Psoas muscle (tissue), 7 donors: ENCODE measurements at regions not wholly inside any gene's neighbourhood (a gene's known extent, or its start where the extent isn't known, plus 50 kb on each side); places are given as distances from the start of the nearest gene placed in this dataset.

Experiments used
- ATAC-seq, 4 donors: fragments of 200-7000 bp; cut with Tn5 transposase; one replicate each; pipeline ENCODE4 v1.9.1; 2020; ENCODE audit warnings: moderate library complexity in 3 of 4, mild to moderate bottlenecking in 2 of 4
- DNase-seq, 2 donors: peaks; one replicate each; pipeline ENCODE4 v3.0.0-alpha.2; 2020
- H3K27ac ChIP-seq: fragments of 200-600 bp; one replicate; pipeline ENCODE4 v1.8.0; 2022
- H3K27me3 ChIP-seq, 3 donors: fragments of 200-600 bp in 1 of 3; one replicate each; pipeline versions ENCODE4 v1.6.1 to v1.8.0; 2013 to 2022; ENCODE audit warnings: low read length in 2 of 3, mild to moderate bottlenecking in 2 of 3, moderate library complexity in 1 of 3; ENCODE audit not compliant: insufficient read depth in 3 of 3
- H3K36me3 ChIP-seq, 2 donors: fragments of 200-600 bp in 1 of 2; one replicate each; pipeline versions ENCODE4 v1.6.1 to v1.8.0; 2013 to 2022; ENCODE audit warnings: low read depth in 1 of 2, mild to moderate bottlenecking in 1 of 2, moderate library complexity in 1 of 2; ENCODE audit not compliant: insufficient read depth in 1 of 2
- H3K4me1 ChIP-seq: fragments of 200-600 bp; one replicate; pipeline ENCODE4 v1.8.0; 2022
- H3K4me3 ChIP-seq: fragments of 200-600 bp; one replicate; pipeline ENCODE4 v1.8.0; 2022; ENCODE audit warnings: mild to moderate bottlenecking
- H3K9me3 ChIP-seq: fragments of 200-600 bp; one replicate; pipeline ENCODE4 v1.8.0; 2022
- WGBS, 3 donors: extraction: QIAGEN DNeasy Blood & Tissue Kit; methylation state at CpG; one replicate each; pipeline versions ENCODE4 v1.1.6 to v1.1.7; 2013; 5-methylcytosine and 5-hydroxymethylcytosine counted together
- intact Hi-C, 2 donors: fragments of 100-400 bp; cut with DNase I; formaldehyde crosslinking; loops; one replicate each; pipeline versions ENCODE4 v1.11.0 to v1.14.2; 2022
- TF ChIP-seq, protein P1 (sequence below): fragments of 200-600 bp; IDR thresholded peaks from one replicate; pipeline ENCODE4 v1.8.0; 2022; ENCODE audit warnings: antibody characterized with exemption
- donor health status: healthy with polysubstance abuse.
- donor health status: DM: no; HTN: no; CAD: no; lungs with moderate emphysema.
- donor health status: Bipolar disorder and iron deficiency.
- donor health status: healthy.
- donor health status: DM: yes; HTN: yes; CAD: no.
- donor health status: DM: no; HTN: no; CAD: no.
- donor health status: DM: yes; HTN: yes; CAD: no.

GRCh38 chr6:71385111-71385822 is 96.7 kb downstream of the OGFRL1 start:
- H3K27ac ChIP-seq = no peak overlapping the region
- ATAC-seq (no peak), DNase-seq (no peak)
- TF ChIP-seq, protein P1, sequence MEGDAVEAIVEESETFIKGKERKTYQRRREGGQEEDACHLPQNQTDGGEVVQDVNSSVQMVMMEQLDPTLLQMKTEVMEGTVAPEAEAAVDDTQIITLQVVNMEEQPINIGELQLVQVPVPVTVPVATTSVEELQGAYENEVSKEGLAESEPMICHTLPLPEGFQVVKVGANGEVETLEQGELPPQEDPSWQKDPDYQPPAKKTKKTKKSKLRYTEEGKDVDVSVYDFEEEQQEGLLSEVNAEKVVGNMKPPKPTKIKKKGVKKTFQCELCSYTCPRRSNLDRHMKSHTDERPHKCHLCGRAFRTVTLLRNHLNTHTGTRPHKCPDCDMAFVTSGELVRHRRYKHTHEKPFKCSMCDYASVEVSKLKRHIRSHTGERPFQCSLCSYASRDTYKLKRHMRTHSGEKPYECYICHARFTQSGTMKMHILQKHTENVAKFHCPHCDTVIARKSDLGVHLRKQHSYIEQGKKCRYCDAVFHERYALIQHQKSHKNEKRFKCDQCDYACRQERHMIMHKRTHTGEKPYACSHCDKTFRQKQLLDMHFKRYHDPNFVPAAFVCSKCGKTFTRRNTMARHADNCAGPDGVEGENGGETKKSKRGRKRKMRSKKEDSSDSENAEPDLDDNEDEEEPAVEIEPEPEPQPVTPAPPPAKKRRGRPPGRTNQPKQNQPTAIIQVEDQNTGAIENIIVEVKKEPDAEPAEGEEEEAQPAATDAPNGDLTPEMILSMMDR = no peak
- peaks cover 38% of the 10 kb centered on the region for H3K4me1 ChIP-seq
- intact Hi-C loops = loop anchor here (5.0 kb wide), 3 partner anchors 37 to 127 kb away; no protein-coding TSS in a partner anchor
- WGBS, 3 donors = 55 to 78% (median 65%) methylated on average over 1 of the region's 1 CpG
- no peak overlapping the region for H3K4me3 ChIP-seq
- no peaks in the 10 kb centered on the region for H3K27me3 ChIP-seq
- H3K9me3 ChIP-seq = no peaks in the 10 kb centered on the region
- no peaks in the 10 kb centered on the region for H3K36me3 ChIP-seq

GRCh38 chr6:71386215-71386614 is 97.6 kb downstream of the OGFRL1 start:
- H3K4me3 ChIP-seq = no peak overlapping the region
- TF ChIP-seq, protein P1 = no peak
- intact Hi-C loops = loop anchor here (5.0 kb wide), 3 partner anchors 36 to 126 kb away; no protein-coding TSS in a partner anchor
- no peak for ATAC-seq
- H3K27ac ChIP-seq = no peak overlapping the region
- H3K27me3 ChIP-seq = no peaks in the 10 kb centered on the region
- DNase-seq = no peak
- WGBS, 3 donors = 83 to 88% (median 85%) methylated on average over 4 of the region's 4 CpGs
- H3K9me3 ChIP-seq = no peaks in the 10 kb centered on the region
- H3K4me1 ChIP-seq = peaks cover 35% of the 10 kb centered on the region
- H3K36me3 ChIP-seq = no peaks in the 10 kb centered on the region

GRCh38 chr6:71387179-71387578 is 98.6 kb downstream of the OGFRL1 start:
- peak in 2 of 4 donors; percentile 22 to 33 for ATAC-seq

DNA sequence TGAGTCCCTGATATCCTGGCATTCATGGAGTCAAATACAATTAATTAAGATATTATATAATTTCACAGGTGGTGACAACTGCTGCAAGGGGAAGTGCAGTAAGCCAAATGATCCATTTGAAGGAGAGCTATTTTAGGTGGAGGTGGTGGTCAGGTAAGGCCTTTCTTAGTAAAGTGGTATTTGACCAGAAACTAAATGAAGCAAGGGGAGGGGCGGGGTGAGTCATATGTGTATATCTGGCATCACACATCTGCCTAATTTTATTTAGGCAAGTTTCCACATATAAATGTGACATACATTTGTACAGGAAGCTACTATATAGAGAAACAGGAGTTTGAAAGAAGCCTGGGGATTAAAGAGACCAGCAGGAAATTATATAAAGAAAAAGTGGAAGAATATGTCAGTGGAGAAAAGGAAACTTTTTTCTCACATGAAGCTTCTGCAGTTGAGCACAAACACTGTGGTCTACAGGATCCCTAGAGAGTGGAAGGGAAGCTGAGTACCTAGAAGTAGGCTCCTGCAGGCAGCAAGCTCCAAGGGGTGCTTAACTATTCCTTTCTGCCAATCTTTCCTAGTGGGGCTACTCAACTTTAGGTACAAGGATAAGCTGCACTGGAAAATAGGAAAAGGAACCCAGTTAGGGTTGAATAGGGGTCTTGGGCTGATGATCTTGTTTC is 99.6 kb downstream of the OGFRL1 start:
- H3K9me3 ChIP-seq = no peaks in the 10 kb centered on the region
- DNase-seq (no peak), ATAC-seq (peak in 3 of 4 donors; percentile 40 to 59 (median 59))
- intact Hi-C loops = loop anchor here (5.0 kb wide), 3 partner anchors 34 to 124 kb away; no protein-coding TSS in a partner anchor
- no peaks in the 10 kb centered on the region for H3K36me3 ChIP-seq
- peak overlapping the region; percentile 25 for H3K27ac ChIP-seq
- H3K4me3 ChIP-seq = no peak overlapping the region
- H3K27me3 ChIP-seq = no peaks in the 10 kb centered on the region
- TF ChIP-seq, protein P1 = no peak
- WGBS, 3 donors = 88 to 97% (median 95%) methylated on average over 1 of the region's 1 CpG
- H3K4me1 ChIP-seq = peaks cover 54% of the 10 kb centered on the region

More at GRCh38 chr6:71387179-71387578, 98.6 kb downstream of the OGFRL1 start:
- Histone ChIP-seq H3K27ac (no peak overlapping the region), H3K9me3 (no peaks in the 10 kb centered on the region), H3K4me3 (no peak overlapping the region), H3K36me3 (no peaks in the 10 kb centered on the region), H3K4me1 (peaks cover 45% of the 10 kb centered on the region), H3K27me3 (no peaks in the 10 kb centered on the region)
- DNase-seq = no peak
- intact Hi-C loops = loop anchor here (5.0 kb wide), 3 partner anchors 35 to 125 kb away; no protein-coding TSS in a partner anchor
- TF ChIP-seq, protein P1 = no peak
